ENCODE measurements at regions not wholly inside any gene's neighbourhood (a gene's known extent, or its start where the extent isn't known, plus 50 kb on each side); places are given as distances from the start of the nearest gene placed in this dataset.

DNA sequence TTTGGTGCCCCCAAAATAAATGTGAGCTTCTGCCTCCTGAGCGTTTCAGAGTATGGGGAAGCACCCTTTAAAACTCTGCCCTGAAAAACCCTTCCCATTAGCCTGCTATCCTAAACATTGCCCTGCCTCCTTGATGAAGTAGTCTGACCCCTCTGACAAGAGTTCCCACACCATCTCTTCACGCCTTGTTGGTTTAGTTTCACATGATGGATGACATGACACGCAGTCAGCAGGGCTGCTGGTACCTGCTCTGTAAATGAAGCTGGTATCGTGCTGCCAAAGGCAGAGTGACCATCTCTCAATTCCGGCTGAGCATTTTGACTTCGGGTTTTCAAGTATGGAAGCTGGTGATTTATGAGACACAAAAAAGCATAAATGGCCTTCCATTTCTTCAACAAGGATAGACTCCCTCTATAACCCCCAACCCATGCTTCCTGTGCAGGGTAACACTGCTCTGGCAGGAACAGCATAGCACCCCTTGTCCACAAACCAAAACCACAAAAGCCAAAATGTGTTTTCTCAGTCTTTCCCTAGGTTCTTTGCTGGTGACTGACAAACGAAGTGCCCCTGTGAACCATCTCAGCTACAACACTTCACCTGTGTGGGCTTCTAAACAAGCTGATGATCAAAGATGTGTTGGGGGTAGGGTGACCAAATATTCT, 444.6 kb downstream of the NUF2 start:
- TF ChIP-seq EZH2 (IDR thresholded peaks at IDR 0.05) (no peak), POLR2AphosphoS5 (IDR thresholded peaks at IDR 0.05; ENCODE audit: borderline replicate concordance, low read depth, low read length) (no peak)
